Thymus (tissue), 11 donors: ENCODE measurements at regions not wholly inside any gene's neighbourhood (a gene's known extent, or its start where the extent isn't known, plus 50 kb on each side); places are given as distances from the start of the nearest gene placed in this dataset.

ENCODE experiments used
- DNase-seq, 9 donors: peaks; one replicate each; pipeline ENCODE4 v3.0.0-alpha.2; 2013; ENCODE audit warnings: low spot score in 9 of 9, low read depth in 6 of 9, missing footprints in 1 of 9
- H3K27ac ChIP-seq, 2 donors: one replicate each; pipeline ENCODE4 v1.5.1; 2013; ENCODE audit warnings: control low read depth in 1 of 2, low read depth in 1 of 2, low read length in 1 of 2, mild to moderate bottlenecking in 1 of 2, moderate library complexity in 1 of 2
- H3K27me3 ChIP-seq, 2 donors: one replicate each; pipeline ENCODE4 v1.5.1; 2013; ENCODE audit warnings: low read length in 1 of 2; ENCODE audit not compliant: control insufficient read depth in 2 of 2, insufficient read depth in 1 of 2
- H3K36me3 ChIP-seq, 2 donors: one replicate each; pipeline ENCODE4 v1.5.1; 2013; ENCODE audit warnings: low read length in 1 of 2, mild to moderate bottlenecking in 1 of 2, moderate library complexity in 1 of 2; ENCODE audit not compliant: control insufficient read depth in 2 of 2, insufficient read depth in 2 of 2
- H3K4me1 ChIP-seq, 2 donors: one replicate each; pipeline ENCODE4 v1.5.1; 2013; ENCODE audit warnings: low read length in 2 of 2; ENCODE audit not compliant: control insufficient read depth in 2 of 2, insufficient read depth in 2 of 2
- H3K4me3 ChIP-seq, 2 donors: one replicate each; pipeline ENCODE4 v1.5.1; 2013; ENCODE audit warnings: low read length in 2 of 2, control low read depth in 1 of 2, mild to moderate bottlenecking in 1 of 2
- H3K9me3 ChIP-seq, 2 donors: one replicate each; pipeline ENCODE4 v1.5.1; 2013; ENCODE audit warnings: low read length in 1 of 2, mild to moderate bottlenecking in 1 of 2; ENCODE audit not compliant: control insufficient read depth in 2 of 2, insufficient read depth in 1 of 2
- WGBS: extraction: QIAGEN DNeasy Blood & Tissue Kit; methylation state at CpG from one replicate; pipeline ENCODE4 v1.1.7; 2013; 5-methylcytosine and 5-hydroxymethylcytosine counted together
- donor health status: healthy.

GRCh38 chr5:129821477-129822131 is 73.7 kb downstream of the MINAR2 start:
- DNase-seq: no peak
- Histone ChIP-seq H3K27me3 (no peaks in the 10 kb centered on the region), H3K27ac (no peak overlapping the region), H3K36me3 (no peaks in the 10 kb centered on the region), H3K9me3 (no peaks in the 10 kb centered on the region), H3K4me1 (no peaks in the 10 kb centered on the region), H3K4me3 (no peak overlapping the region)
- 92% methylated on average over 2 of the region's 2 CpGs for WGBS

GRCh38 chr5:129830288-129830687 is 74.0 kb upstream of the CHSY3 start:
- DNase-seq: no peak
- WGBS: 78% methylated on average over 2 of the region's 2 CpGs
- Histone ChIP-seq H3K9me3 (no peaks in the 10 kb centered on the region), H3K4me3 (no peak overlapping the region), H3K27ac (no peak overlapping the region), H3K36me3 (no peaks in the 10 kb centered on the region), H3K27me3 (no peaks in the 10 kb centered on the region), H3K4me1 (no peaks in the 10 kb centered on the region)

GRCh38 chr5:129836321-129836720 is 67.9 kb upstream of the CHSY3 start:
- H3K4me3 ChIP-seq: no peak overlapping the region
- H3K27ac ChIP-seq: no peak overlapping the region
- H3K27me3 ChIP-seq: no peaks in the 10 kb centered on the region
- no peaks in the 10 kb centered on the region for H3K4me1 ChIP-seq
- H3K36me3 ChIP-seq: no peaks in the 10 kb centered on the region
- 64% methylated on average over 2 of the region's 2 CpGs for WGBS
- H3K9me3 ChIP-seq: no peaks in the 10 kb centered on the region
- no peak for DNase-seq

- Histone ChIP-seq H3K4me3 (no peak overlapping the region), H3K9me3 (no peaks in the 10 kb centered on the region), H3K27ac (no peak overlapping the region)
Measured at GRCh38 chr5:129844764-129845163, 59.5 kb upstream of the CHSY3 start.

GRCh38 chr5:129852747-129853352 is 51.4 kb upstream of the CHSY3 start:
- DNase-seq: peak; percentile 19 to 75 (median 44)
- H3K27ac ChIP-seq: no peak overlapping the region
- H3K9me3 ChIP-seq: no peaks in the 10 kb centered on the region
- 38% methylated on average over 6 of the region's 6 CpGs for WGBS
- no peak overlapping the region for H3K4me3 ChIP-seq
- no peaks in the 10 kb centered on the region for H3K4me1 ChIP-seq
- no peaks in the 10 kb centered on the region for H3K27me3 ChIP-seq
- H3K36me3 ChIP-seq: no peaks in the 10 kb centered on the region

More at GRCh38 chr5:129844764-129845163, 59.5 kb upstream of the CHSY3 start:
- H3K36me3 ChIP-seq: no peaks in the 10 kb centered on the region
- no peaks in the 10 kb centered on the region for H3K4me1 ChIP-seq
- H3K27me3 ChIP-seq: no peaks in the 10 kb centered on the region
- no peak for DNase-seq

- 41% methylated on average over 5 of the region's 5 CpGs for WGBS
- Histone ChIP-seq H3K36me3 (no peaks in the 10 kb centered on the region), H3K4me3 (no peak overlapping the region), H3K9me3 (no peaks in the 10 kb centered on the region), H3K4me1 (no peaks in the 10 kb centered on the region), H3K27me3 (no peaks in the 10 kb centered on the region), H3K27ac (no peak overlapping the region)
- no peak for DNase-seq
Measured at GRCh38 chr5:129853588-129853987, 50.7 kb upstream of the CHSY3 start.
